Loucy (cell line): ENCODE measurements at regions not wholly inside any gene's neighbourhood (a gene's known extent, or its start where the extent isn't known, plus 50 kb on each side); places are given as distances from the start of the nearest gene placed in this dataset.

Experiments
- H2AFZ ChIP-seq: fragments of 200-600 bp; sonication (generic); 2 replicates; pipeline ENCODE4 v1.6.0; 2016; ENCODE audit warnings: antibody characterized with exemption, mild to moderate bottlenecking, low read length, moderate library complexity
- H3F3A ChIP-seq: fragments of 200-600 bp; 2 replicates; pipeline ENCODE4 v1.6.0; 2016; ENCODE audit warnings: antibody characterized with exemption, low read depth, mild to moderate bottlenecking
- H3K27me3 ChIP-seq: fragments of 200-600 bp; sonication (generic); 2 replicates; pipeline ENCODE4 v1.6.1; 2014; ENCODE audit warnings: low read length, mild to moderate bottlenecking; ENCODE audit not compliant: insufficient read depth, poor library complexity, severe bottlenecking
- H3K36me3 ChIP-seq: fragments of 200-600 bp; sonication (generic); 2 replicates; pipeline ENCODE4 v1.6.1; 2016; ENCODE audit warnings: low read length; ENCODE audit not compliant: insufficient read depth
- H3K4me1 ChIP-seq: fragments of 200-600 bp; sonication (generic); 2 replicates; pipeline ENCODE4 v1.5.1; 2014; ENCODE audit warnings: low read length, mild to moderate bottlenecking; ENCODE audit not compliant: insufficient read depth, poor library complexity, severe bottlenecking
- H3K4me2 ChIP-seq: fragments of 200-600 bp; sonication (generic); 2 replicates; pipeline ENCODE4 v1.6.0; 2014; ENCODE audit warnings: antibody characterized with exemption, low read length, low read depth, mild to moderate bottlenecking; ENCODE audit not compliant: poor library complexity, severe bottlenecking
- H3K4me3 ChIP-seq: fragments of 200-600 bp; sonication (generic); 2 replicates; pipeline ENCODE4 v1.5.1; 2014; ENCODE audit warnings: low read length, mild to moderate bottlenecking, mixed read lengths; ENCODE audit not compliant: poor library complexity, severe bottlenecking
- H3K79me2 ChIP-seq: fragments of 200-600 bp; sonication (generic); 2 replicates; pipeline ENCODE4 v1.6.1; 2014; ENCODE audit warnings: low read length; ENCODE audit not compliant: insufficient read depth
- H3K9ac ChIP-seq: fragments of 200-600 bp; sonication (generic); 2 replicates; pipeline ENCODE4 v1.6.0; 2014; ENCODE audit warnings: mild to moderate bottlenecking, low read depth, low read length, moderate library complexity; ENCODE audit not compliant: poor library complexity, severe bottlenecking
- H3K9me2 ChIP-seq: fragments of 200-600 bp; sonication (generic); replicated peaks from 2 replicates; pipeline ENCODE4 v1.6.1; 2016; ENCODE audit warnings: low read depth, low read length, mixed read lengths
- H3K9me3 ChIP-seq: fragments of 200-600 bp; sonication (generic); 2 replicates; pipeline ENCODE4 v1.6.1; 2014; ENCODE audit warnings: mild to moderate bottlenecking, antibody characterized with exemption, low read length, low read depth; ENCODE audit not compliant: insufficient read depth
- H4K20me1 ChIP-seq: fragments of 200-600 bp; sonication (generic); 2 replicates; pipeline ENCODE4 v1.6.0; 2014; ENCODE audit warnings: antibody characterized with exemption, low read length, mild to moderate bottlenecking; ENCODE audit not compliant: insufficient read depth, poor library complexity, severe bottlenecking
- CTCF ChIP-seq: fragments of 200-600 bp; sonication (generic); conservative IDR thresholded peaks from 2 replicates; pipeline ENCODE4 v1.5.1; 2014; ENCODE audit warnings: mild to moderate bottlenecking, antibody characterized with exemption, low read length
- EZH2phosphoT487 ChIP-seq: fragments of 200-600 bp; IDR thresholded peaks from 2 replicates; pipeline ENCODE4 v1.6.1; 2018; ENCODE audit warnings: antibody characterized with exemption, mild to moderate bottlenecking, moderate library complexity, borderline replicate concordance

GRCh38 chr6:169976301-169977081 is 225.1 kb downstream of the ERMARD start:
- H3K79me2 ChIP-seq: no peaks in the 10 kb centered on the region
- no peaks in the 10 kb centered on the region for H3K36me3 ChIP-seq
- no peaks in the 10 kb centered on the region for H3K9me2 ChIP-seq
- H3K4me3 ChIP-seq: no peak overlapping the region
- H3K9ac ChIP-seq: no peak overlapping the region
- no peaks in the 10 kb centered on the region for H3K4me1 ChIP-seq
- no peaks in the 10 kb centered on the region for H4K20me1 ChIP-seq
- TF ChIP-seq EZH2phosphoT487: no peak
- TF ChIP-seq CTCF: no peak
- no peaks in the 10 kb centered on the region for H3K27me3 ChIP-seq
- no peaks in the 10 kb centered on the region for H3F3A ChIP-seq
- H2AFZ ChIP-seq: no peak overlapping the region
- no peaks in the 10 kb centered on the region; the same call in 1 of the 2 replicates for H3K9me3 ChIP-seq
- no peak overlapping the region for H3K4me2 ChIP-seq

DNA sequence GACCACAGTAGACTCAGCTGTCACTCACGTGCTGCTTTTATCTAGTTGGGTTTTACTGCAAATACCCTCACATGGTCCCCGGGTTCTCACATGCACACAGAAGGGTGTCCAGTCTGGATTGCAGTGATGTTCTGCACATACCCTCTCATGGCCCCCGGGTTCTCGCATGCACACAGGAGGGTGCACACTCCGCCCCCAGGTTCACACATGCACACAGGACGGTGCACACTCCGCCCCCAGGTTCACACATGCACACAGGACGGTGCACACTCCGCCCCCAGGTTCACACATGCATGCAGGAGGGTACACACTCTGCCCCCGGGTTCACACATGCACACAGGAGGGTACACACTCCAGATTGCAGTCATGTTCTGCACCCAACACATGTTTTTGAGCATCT is 224.3 kb downstream of the ERMARD start:
- no peak overlapping the region for H3K4me3 ChIP-seq
- no peaks in the 10 kb centered on the region for H3K9me2 ChIP-seq
- H3F3A ChIP-seq: no peaks in the 10 kb centered on the region
- no peak overlapping the region for H2AFZ ChIP-seq
- H3K9ac ChIP-seq: no peak overlapping the region
- H3K79me2 ChIP-seq: no peaks in the 10 kb centered on the region
- H3K27me3 ChIP-seq: no peaks in the 10 kb centered on the region
- no peak for TF ChIP-seq CTCF
- TF ChIP-seq EZH2phosphoT487: no peak
- no peak overlapping the region for H3K4me2 ChIP-seq
- no peaks in the 10 kb centered on the region for H4K20me1 ChIP-seq
- peaks cover under 1% of the 10 kb centered on the region; the same call in 1 of the 2 replicates for H3K9me3 ChIP-seq
- H3K4me1 ChIP-seq: no peaks in the 10 kb centered on the region
- no peaks in the 10 kb centered on the region for H3K36me3 ChIP-seq

DNA sequence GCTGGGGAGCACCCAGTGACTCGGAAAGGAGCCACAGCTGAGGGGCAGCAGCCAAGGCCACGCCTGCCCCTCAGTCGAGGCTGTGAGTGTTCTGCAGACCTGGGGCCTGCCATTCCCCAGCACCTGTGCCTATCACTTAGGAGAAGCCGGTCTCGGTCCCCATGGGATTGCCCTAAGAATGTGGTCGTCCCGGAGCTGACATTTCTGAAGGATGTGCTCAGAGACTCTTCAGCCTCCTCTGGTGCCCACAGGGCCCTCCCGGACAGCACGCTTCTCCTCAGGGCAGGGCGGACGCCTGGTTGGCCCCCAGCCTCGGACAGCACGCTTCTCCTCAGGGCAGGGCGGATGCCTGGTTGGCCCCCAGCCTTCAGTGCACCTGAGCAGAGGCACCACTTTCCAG is 223.9 kb downstream of the ERMARD start:
- H3K4me1 ChIP-seq: no peaks in the 10 kb centered on the region
- no peak overlapping the region for H3K9ac ChIP-seq
- no peak overlapping the region for H2AFZ ChIP-seq
- H3F3A ChIP-seq: no peaks in the 10 kb centered on the region
- no peaks in the 10 kb centered on the region for H3K9me2 ChIP-seq
- no peaks in the 10 kb centered on the region for H3K79me2 ChIP-seq
- TF ChIP-seq CTCF (no peak), EZH2phosphoT487 (no peak)
- H3K27me3 ChIP-seq: no peaks in the 10 kb centered on the region
- no peaks in the 10 kb centered on the region for H4K20me1 ChIP-seq
- H3K36me3 ChIP-seq: no peaks in the 10 kb centered on the region
- no peak overlapping the region for H3K4me3 ChIP-seq
- no peak overlapping the region for H3K4me2 ChIP-seq
- peaks cover 5% of the 10 kb centered on the region; the same call in 1 of the 2 replicates for H3K9me3 ChIP-seq
